Mesenchymal stem cell (in vitro differentiated cells and primary cell): ENCODE measurements at regions not wholly inside any gene's neighbourhood (a gene's known extent, or its start where the extent isn't known, plus 50 kb on each side); places are given as distances from the start of the nearest gene placed in this dataset.

ENCODE experiments used
- DNase-seq: peaks from one replicate; pipeline ENCODE4 v3.0.0-alpha.2; 2013
- H2AFZ ChIP-seq: one replicate; pipeline ENCODE4 v1.6.1; 2013; ENCODE audit warnings: low read depth, mild to moderate bottlenecking, control low read depth, inconsistent platforms, low read length, moderate library complexity
- H2AK5ac ChIP-seq: 2 replicates; pipeline ENCODE4 v1.6.1; 2013; ENCODE audit warnings: low read length, moderate library complexity, mild to moderate bottlenecking, inconsistent platforms; ENCODE audit not compliant: severe bottlenecking
- H2BK120ac ChIP-seq: one replicate; pipeline ENCODE4 v1.6.1; 2013; ENCODE audit warnings: low read depth, mild to moderate bottlenecking, inconsistent platforms, low read length, moderate library complexity
- H2BK12ac ChIP-seq, 2 experiments: one replicate each; pipeline ENCODE4 v1.6.1; 2013; ENCODE audit warnings: inconsistent platforms in 2 of 2, low read length in 2 of 2, mild to moderate bottlenecking in 2 of 2, moderate library complexity in 2 of 2, control low read depth in 1 of 2
- H2BK15ac ChIP-seq: one replicate; pipeline ENCODE4 v1.6.1; 2013; ENCODE audit warnings: mild to moderate bottlenecking, low read depth, inconsistent platforms; ENCODE audit not compliant: poor library complexity, severe bottlenecking
- H2BK5ac ChIP-seq: 2 replicates; pipeline ENCODE4 v1.6.1; 2013; ENCODE audit warnings: low read depth, mild to moderate bottlenecking, low read length, control low read depth, inconsistent platforms; ENCODE audit not compliant: poor library complexity, severe bottlenecking
- H3K14ac ChIP-seq, 2 experiments: one replicate each; pipeline ENCODE4 v1.6.1; 2013; ENCODE audit warnings: inconsistent platforms in 2 of 2, low read length in 2 of 2, control low read depth in 1 of 2, mild to moderate bottlenecking in 1 of 2, moderate library complexity in 1 of 2
- H3K18ac ChIP-seq, 2 experiments: one replicate each; pipeline ENCODE4 v1.6.1; 2013; ENCODE audit warnings: inconsistent platforms in 2 of 2, low read length in 2 of 2, control low read depth in 1 of 2, low read depth in 1 of 2, mild to moderate bottlenecking in 1 of 2
- H3K23ac ChIP-seq, 2 experiments: one replicate each; pipeline ENCODE4 v1.6.1; 2013; ENCODE audit warnings: inconsistent platforms in 2 of 2, low read length in 2 of 2, mild to moderate bottlenecking in 2 of 2, moderate library complexity in 2 of 2, control low read depth in 1 of 2
- H3K27ac ChIP-seq: 2 replicates; pipeline ENCODE4 v1.5.1; 2013; ENCODE audit warnings: mild to moderate bottlenecking, moderate library complexity, low read length, control low read depth, inconsistent platforms; ENCODE audit not compliant: poor library complexity, severe bottlenecking
- H3K27me3 ChIP-seq, 2 experiments: 2 replicates each; pipeline versions ENCODE4 v1.6.1 to v1.7.0; 2013; ENCODE audit warnings: low read length in 2 of 2, mild to moderate bottlenecking in 2 of 2, moderate library complexity in 2 of 2, control low read depth in 1 of 2, inconsistent platforms in 1 of 2; ENCODE audit not compliant: control insufficient read depth in 1 of 2, insufficient read depth in 1 of 2
- H3K36me3 ChIP-seq, 2 experiments: 2 replicates each; pipeline versions ENCODE4 v1.6.1 to v1.7.0; 2013; ENCODE audit warnings: low read length in 2 of 2, control low read depth in 1 of 2, inconsistent platforms in 1 of 2, low read depth in 1 of 2, mild to moderate bottlenecking in 1 of 2; ENCODE audit not compliant: insufficient read depth in 2 of 2, control insufficient read depth in 1 of 2
- H3K4ac ChIP-seq, 2 experiments: one replicate each; pipeline ENCODE4 v1.6.1; 2013; ENCODE audit warnings: inconsistent platforms in 2 of 2, low read length in 2 of 2, mild to moderate bottlenecking in 2 of 2, moderate library complexity in 2 of 2, control low read depth in 1 of 2, low read depth in 1 of 2
- H3K4me1 ChIP-seq: 2 replicates; pipeline ENCODE4 v1.6.1; 2013; ENCODE audit warnings: low read depth, low read length, control low read depth; ENCODE audit not compliant: control insufficient read depth, insufficient read depth
- H3K4me2 ChIP-seq: 2 replicates; pipeline ENCODE4 v1.6.1; 2013; ENCODE audit warnings: low read length, mild to moderate bottlenecking, inconsistent platforms; ENCODE audit not compliant: poor library complexity, severe bottlenecking
- H3K4me3 ChIP-seq, 2 experiments: 2 replicates each; pipeline versions ENCODE4 v1.5.1 to v1.7.0; 2013; ENCODE audit warnings: low read length in 2 of 2, mild to moderate bottlenecking in 2 of 2, control low read depth in 1 of 2, low read depth in 1 of 2; ENCODE audit not compliant: insufficient read depth in 1 of 2
- H3K79me1 ChIP-seq: replicated peaks from 2 replicates; pipeline ENCODE4 v1.6.1; 2013; ENCODE audit warnings: mild to moderate bottlenecking, control low read depth, low read length, inconsistent platforms; ENCODE audit not compliant: poor library complexity, severe bottlenecking
- H3K9ac ChIP-seq: 2 replicates; pipeline ENCODE4 v1.7.0; 2013; ENCODE audit warnings: mild to moderate bottlenecking, low read length, moderate library complexity
- H3K9me3 ChIP-seq: 2 replicates; pipeline ENCODE4 v1.7.0; 2013; ENCODE audit warnings: mild to moderate bottlenecking, low read length; ENCODE audit not compliant: control insufficient read depth
- H4K8ac ChIP-seq: one replicate; pipeline ENCODE4 v1.6.1; 2013; ENCODE audit warnings: inconsistent platforms, mild to moderate bottlenecking, low read length, moderate library complexity
- H4K91ac ChIP-seq: one replicate; pipeline ENCODE4 v1.6.1; 2013; ENCODE audit warnings: mild to moderate bottlenecking, low read length, inconsistent platforms
- WGBS: methylation state at CpG from one replicate; pipeline ENCODE4 v1.1.7; 2013; ENCODE audit warnings: mixed read lengths; 5-methylcytosine and 5-hydroxymethylcytosine counted together

- no peak for DNase-seq
- H2AK5ac ChIP-seq, result no peak overlapping the region
- no peak overlapping the region for H2BK15ac ChIP-seq
- H3K9me3 ChIP-seq, result no peaks in the 10 kb centered on the region
- no peak overlapping the region for H4K91ac ChIP-seq
- H3K14ac ChIP-seq, result no peak overlapping the region
- no peak overlapping the region for H3K4me2 ChIP-seq
- no peaks in the 10 kb centered on the region for H3K27me3 ChIP-seq
- no peak overlapping the region for H2BK12ac ChIP-seq
- no peak overlapping the region for H3K9ac ChIP-seq
- no peaks in the 10 kb centered on the region for H3K36me3 ChIP-seq
- H3K18ac ChIP-seq, result no peak overlapping the region
- no peak overlapping the region for H3K27ac ChIP-seq
- no peaks in the 10 kb centered on the region for H3K4me1 ChIP-seq
- H3K79me1 ChIP-seq, result no peaks in the 10 kb centered on the region
- H2AFZ ChIP-seq, result no peak overlapping the region
- no peak overlapping the region for H2BK5ac ChIP-seq
- no peak overlapping the region for H3K4me3 ChIP-seq
- H2BK120ac ChIP-seq, result no peak overlapping the region
- H3K23ac ChIP-seq, result no peak overlapping the region
- no peak overlapping the region for H4K8ac ChIP-seq
- H3K4ac ChIP-seq, result no peak overlapping the region
These were observed 514.2 kb downstream of the CCSER2 start for GRCh38 chr10:84842593-84842992.

- Histone ChIP-seq H3K4me1 (no peaks in the 10 kb centered on the region), H3K79me1 (no peaks in the 10 kb centered on the region), H2BK5ac (no peak overlapping the region), H3K4ac (no peak overlapping the region), H2AK5ac (no peak overlapping the region), H3K9me3 (no peaks in the 10 kb centered on the region), H3K36me3 (no peaks in the 10 kb centered on the region), H3K9ac (no peak overlapping the region), H3K18ac (no peak overlapping the region), H2BK12ac (no peak overlapping the region), H4K8ac (no peak overlapping the region), H2BK15ac (no peak overlapping the region), H3K27ac (no peak overlapping the region), H4K91ac (no peak overlapping the region), H3K23ac (no peak overlapping the region), H3K4me2 (no peak overlapping the region), H3K27me3 (no peaks in the 10 kb centered on the region), H2BK120ac (no peak overlapping the region), H2AFZ (no peak overlapping the region), H3K14ac (no peak overlapping the region), H3K4me3 (no peak overlapping the region)
- no CpG with 5 or more reads among the region's 2 CpGs for WGBS
- no peak for DNase-seq
These were observed 516.1 kb downstream of the CCSER2 start for GRCh38 chr10:84844461-84844860.

- Histone ChIP-seq H3K4me3 (no peak overlapping the region), H4K8ac (no peak overlapping the region), H3K9me3 (no peaks in the 10 kb centered on the region), H3K4me1 (peaks cover under 1% of the 10 kb centered on the region), H3K14ac (no peak overlapping the region), H2BK12ac (no peak overlapping the region), H3K79me1 (no peaks in the 10 kb centered on the region), H3K27ac (no peak overlapping the region), H3K4ac (no peak overlapping the region), H2BK5ac (no peak overlapping the region), H2AFZ (no peak overlapping the region), H2AK5ac (no peak overlapping the region), H2BK120ac (no peak overlapping the region), H3K23ac (no peak overlapping the region), H3K4me2 (no peak overlapping the region), H2BK15ac (no peak overlapping the region), H3K27me3 (no peaks in the 10 kb centered on the region), H3K18ac (no peak overlapping the region), H3K9ac (no peak overlapping the region), H4K91ac (no peak overlapping the region), H3K36me3 (no peaks in the 10 kb centered on the region)
- 75% methylated on average over 2 of the region's 2 CpGs for WGBS
- DNase-seq, result no peak
These were observed 517.4 kb downstream of the CCSER2 start for GRCh38 chr10:84845628-84846261.

GRCh38 chr10:84846658-84847316 is 518.4 kb downstream of the CCSER2 start:
- no peak overlapping the region for H3K4ac ChIP-seq

More at GRCh38 chr10:84846658-84847316, 518.4 kb downstream of the CCSER2 start:
- no peak overlapping the region for H3K9ac ChIP-seq
- no peak overlapping the region for H3K18ac ChIP-seq
- H2AK5ac ChIP-seq, result no peak overlapping the region
- H3K4me3 ChIP-seq, result no peak overlapping the region
- no peaks in the 10 kb centered on the region for H3K36me3 ChIP-seq
- H4K91ac ChIP-seq, result no peak overlapping the region
- H3K14ac ChIP-seq, result no peak overlapping the region
- WGBS, result 82% methylated on average over 3 of the region's 4 CpGs
- no peak overlapping the region for H3K4me2 ChIP-seq
- no peak overlapping the region for H2AFZ ChIP-seq
- no peak overlapping the region for H3K27ac ChIP-seq
- H3K4me1 ChIP-seq, result peaks cover 2% of the 10 kb centered on the region
- no peaks in the 10 kb centered on the region for H3K27me3 ChIP-seq
- no peaks in the 10 kb centered on the region for H3K9me3 ChIP-seq
- H3K79me1 ChIP-seq, result no peaks in the 10 kb centered on the region
- no peak overlapping the region for H2BK12ac ChIP-seq
- no peak overlapping the region for H4K8ac ChIP-seq
- DNase-seq, result no peak
- H2BK15ac ChIP-seq, result no peak overlapping the region
- H2BK5ac ChIP-seq, result no peak overlapping the region
- H2BK120ac ChIP-seq, result no peak overlapping the region
- no peak overlapping the region for H3K23ac ChIP-seq
